ENCODE measurements at regions not wholly inside any gene's neighbourhood (a gene's known extent, or its start where the extent isn't known, plus 50 kb on each side); places are given as distances from the start of the nearest gene placed in this dataset.

- no peaks in the 10 kb centered on the region for H3K4me1 ChIP-seq (ENCODE audit: control insufficient read depth, insufficient read depth, low read length)
- H3K79me1 ChIP-seq (ENCODE audit: low read depth in 1 of 2, low read length in 2 of 2) = no peaks in the 10 kb centered on the region
- H2AK5ac ChIP-seq (ENCODE audit: low read depth, low read length) = no peak overlapping the region
- no peak for DNase-seq
- no peak overlapping the region for H2AFZ ChIP-seq (replicated peaks; ENCODE audit: low read length, poor library complexity)
- H3K36me3 ChIP-seq (ENCODE audit: control insufficient read depth, insufficient read depth, low read length) = no peaks in the 10 kb centered on the region
- H2BK20ac ChIP-seq (ENCODE audit: low read depth, low read length) = no peak overlapping the region
- no peak overlapping the region for H3K4ac ChIP-seq (ENCODE audit: low read depth, low read length)
- CTCF ChIA-PET = no interaction called here
- in situ Hi-C loops (cut with MboI; ENCODE audit: low sequenced_read_pairs) = no loop called here
- no peak overlapping the region for H3K4me3 ChIP-seq (ENCODE audit: insufficient read depth, low read depth, low read length)
- H4K8ac ChIP-seq (ENCODE audit: low read depth in 2 of 2, low read length in 2 of 2) = no peak overlapping the region
- H3K9ac ChIP-seq (ENCODE audit: low read depth, low read length) = no peak overlapping the region
- TF ChIP-seq BHLHE40 (IDR thresholded peaks at IDR 0.05; ENCODE audit: low read depth, low read length) (no peak), NFE2L2 (IDR thresholded peaks at IDR 0.05; ENCODE audit: low read depth, low read length) (no peak), RFX5 (IDR thresholded peaks at IDR 0.05; ENCODE audit: low read depth, low read length) (no peak), RAD21 (IDR thresholded peaks at IDR 0.05; ENCODE audit: low read length) (no peak), ELK1 (IDR thresholded peaks at IDR 0.05; ENCODE audit: borderline replicate concordance, low read depth, low read length) (no peak), CEBPB (IDR thresholded peaks at IDR 0.05; ENCODE audit: low read depth, low read length) (no peak), CTCF (conservative IDR thresholded peaks at IDR 0.05; ENCODE audit: low read depth, low read length) (no peak), MXI1 (IDR thresholded peaks at IDR 0.05; ENCODE audit: borderline replicate concordance, low read depth, low read length) (no peak), MAFK (IDR thresholded peaks at IDR 0.05; ENCODE audit: low read depth, low read length) (no peak), MAZ (IDR thresholded peaks at IDR 0.05; ENCODE audit: borderline replicate concordance, low read depth, low read length) (no peak), USF2 (IDR thresholded peaks at IDR 0.05; ENCODE audit: low read depth, low read length) (no peak)
- ATAC-seq (ENCODE audit: low read depth) = no peak
- no peaks in the 10 kb centered on the region; the same call in 1 of the 2 replicates for H3K9me3 ChIP-seq (ENCODE audit: control insufficient read depth, insufficient read depth, low read length)
- no peaks in the 10 kb centered on the region for H4K20me1 ChIP-seq (ENCODE audit: insufficient read depth, low read length)
- H3K27ac ChIP-seq (ENCODE audit: insufficient read depth, low read length) = no peak overlapping the region
- H4K91ac ChIP-seq (ENCODE audit: insufficient read depth, low read depth, low read length) = no peak overlapping the region
- H3K18ac ChIP-seq (ENCODE audit: low read depth, low read length) = no peak overlapping the region
- H2BK15ac ChIP-seq (ENCODE audit: low read depth, low read length) = no peak overlapping the region
- no peaks in the 10 kb centered on the region for H3K27me3 ChIP-seq (ENCODE audit: control insufficient read depth, insufficient read depth, low read length)
- H2BK5ac ChIP-seq (ENCODE audit: low read depth, low read length, poor library complexity, severe bottlenecking) = no peak overlapping the region
- POLR2A ChIA-PET (ENCODE audit: unreplicated experiment) = no interaction called here
- H4K5ac ChIP-seq (ENCODE audit: low read depth, low read length) = no peak overlapping the region
- WGBS, 2 experiments (ENCODE audit: extremely low coverage in 2 of 2, insufficient read length in 1 of 2) = no CpG with 5 or more reads among the region's 8 CpGs
- no peak overlapping the region for H3K4me2 ChIP-seq (ENCODE audit: low read depth, low read length)
- dilution Hi-C loops (cut with HindIII; ENCODE audit: low sequenced_read_pairs, unreplicated experiment) = no loop called here
- intact Hi-C loops (cut with micrococcal nuclease) = no loop called here
- no TSS peak for BruUV-seq (replicated peaks)
- no peaks in the 10 kb centered on the region for H3K9me1 ChIP-seq (ENCODE audit: insufficient read depth, low read length)
- no peak overlapping the region for H2BK120ac ChIP-seq (ENCODE audit: low read depth, low read length)
- H3K14ac ChIP-seq (replicated peaks; ENCODE audit: low read depth, low read length) = no peak overlapping the region
- H3K56ac ChIP-seq (ENCODE audit: extremely low read depth, insufficient read depth, low read length) = no peak overlapping the region
- no peak overlapping the region for H2AK9ac ChIP-seq (replicated peaks; ENCODE audit: low read depth, low read length, poor library complexity)
- no peak overlapping the region for H3K23ac ChIP-seq (ENCODE audit: low read depth, low read length)
Measured at GRCh38 chr2:164164602-164165001, 428.8 kb upstream of the FIGN start.

Measured in IMR-90 (cell line).